K562 (cell line): ENCODE measurements at regions not wholly inside any gene's neighbourhood (a gene's known extent, or its start where the extent isn't known, plus 50 kb on each side); places are given as distances from the start of the nearest gene placed in this dataset.

Experiments
- ATAC-seq: fragments of 200-7000 bp; cut with Tn5 transposase; 3 replicates; pipeline ENCODE4 v1.9.1; 2020; ENCODE audit warnings: moderate library complexity
- BruUV-seq: library from RNA; stranded (reverse); fragments of 400-500 nt; replicated peaks from 2 replicates; lab custom pipeline; 2021; lab: Mats Ljungman, UMichigan
- CTCF ChIA-PET: fragments of 300-600 bp; formaldehyde crosslinking; extraction: SDS; loops from one replicate; lab custom pipeline; 2021; ENCODE audit warnings: low intra/inter-chr PET ratio; lab: Yijun Ruan, JAX
- POLR2A ChIA-PET: fragments of 300-600, 350-650 bp; sonication (Branson Sonifier 250); formaldehyde crosslinking; extraction: SDS; loops from one replicate; lab custom pipeline; 2021; ENCODE audit warnings: antibody characterized with exemption, inconsistent platforms; lab: Yijun Ruan, JAX
- DNase-seq, 4 experiments: peaks; one replicate each; pipeline versions ENCODE4 v3.0.0 to v3.0.0-alpha.2; 2011 to 2018; ENCODE audit warnings: low spot score in 3 of 4, mixed read lengths in 3 of 4; ENCODE audit errors: extremely low read depth in 1 of 4
- FAIRE-seq: peaks from 2 replicates; lab custom pipeline; 2011; peaks lifted over from hg19 to GRCh38; lab: Jason Lieb, UNC
- H2AFZ ChIP-seq: 2 replicates; pipeline ENCODE4 v1.6.0; 2011; ENCODE audit warnings: low read depth, low read length, control low read depth, inconsistent platforms
- H3K27ac ChIP-seq: fragments of 200-600 bp; 3 replicates; pipeline ENCODE4 v1.8.0; 2011; ENCODE audit warnings: low read depth, mild to moderate bottlenecking, control low read depth, inconsistent platforms, low read length, moderate library complexity, mixed read lengths; ENCODE audit errors: extremely low read depth
- H3K27me3 ChIP-seq, 2 experiments: fragments of 300-600 bp in 1 of 2; 2 replicates in 1 of 2; 3 replicates in 1 of 2; pipeline versions ENCODE4 v1.6.0 to v1.8.0; 2011; ENCODE audit warnings: inconsistent platforms in 2 of 2, low read length in 2 of 2, mild to moderate bottlenecking in 1 of 2, mixed read lengths in 1 of 2, moderate library complexity in 1 of 2; ENCODE audit not compliant: control insufficient read depth in 2 of 2, insufficient read depth in 2 of 2
- H3K36me3 ChIP-seq: fragments of 300-600 bp; 3 replicates; pipeline ENCODE4 v1.8.0; 2011; ENCODE audit warnings: mild to moderate bottlenecking, low read length, inconsistent platforms; ENCODE audit not compliant: control insufficient read depth, insufficient read depth
- H3K4me1 ChIP-seq, 2 experiments: fragments of 200-600 bp in 1 of 2; replicated peaks in 1 of 2; 2 replicates in 1 of 2; 3 replicates in 1 of 2; pipeline versions ENCODE4 v1.5.1 to v1.8.0; 2011; ENCODE audit warnings: inconsistent platforms in 2 of 2, low read length in 2 of 2, mild to moderate bottlenecking in 1 of 2, mixed read lengths in 1 of 2, moderate library complexity in 1 of 2; ENCODE audit not compliant: control insufficient read depth in 2 of 2, insufficient read depth in 2 of 2
- H3K4me2 ChIP-seq: 2 replicates; pipeline ENCODE4 v1.6.1; 2011; ENCODE audit warnings: low read length, control low read depth, inconsistent platforms, mixed read lengths; ENCODE audit not compliant: insufficient read depth
- H3K4me3 ChIP-seq: fragments of 200-600 bp; sonication (generic), shearing (Covaris generic); 2 replicates; pipeline ENCODE4 v1.5.1; 2016; ENCODE audit warnings: control low read depth, inconsistent platforms
- H3K79me2 ChIP-seq: fragments of 200-600 bp; 3 replicates; pipeline ENCODE4 v1.8.0; 2011; ENCODE audit warnings: low read length, inconsistent platforms; ENCODE audit not compliant: control insufficient read depth, insufficient read depth
- H3K9ac ChIP-seq, 2 experiments: 2 replicates each; pipeline versions ENCODE4 v1.6.0 to v1.6.1; 2011; ENCODE audit warnings: low read depth in 2 of 2, low read length in 2 of 2, control low read depth in 1 of 2, inconsistent platforms in 1 of 2, mild to moderate bottlenecking in 1 of 2, mixed read lengths in 1 of 2; ENCODE audit not compliant: insufficient read depth in 1 of 2
- H3K9me1 ChIP-seq: one replicate; pipeline ENCODE4 v1.6.0; 2011; ENCODE audit warnings: inconsistent platforms, mild to moderate bottlenecking, low read length, moderate library complexity; ENCODE audit not compliant: control insufficient read depth, insufficient read depth
- H3K9me3 ChIP-seq: replicated peaks from 2 replicates; pipeline ENCODE4 v1.5.1; 2011; ENCODE audit warnings: low read depth, low read length, inconsistent platforms; ENCODE audit not compliant: control insufficient read depth, insufficient read depth
- H4K20me1 ChIP-seq: replicated peaks from 2 replicates; pipeline ENCODE4 v1.6.1; 2011; ENCODE audit warnings: low read length, inconsistent platforms, mixed read lengths; ENCODE audit not compliant: control insufficient read depth, insufficient read depth
- IFI16 ChIP-seq: fragments of 250-450 bp; sonication (Bioruptor Pico); IDR thresholded peaks from 2 replicates; pipeline ENCODE4 v2.1.2; 2022; ENCODE audit warnings: mild to moderate bottlenecking, inconsistent platforms
- MAX ChIP-seq: sonication (generic); formaldehyde crosslinking; IDR thresholded peaks from 2 replicates; pipeline ENCODE4 v1.9.0; 2022; ENCODE audit warnings: mild to moderate bottlenecking, missing genetic modification reagents
- RBBP5 ChIP-seq: fragments of 200-600 bp; sonication (generic); IDR thresholded peaks from 2 replicates; pipeline ENCODE4 v1.6.1; 2012; ENCODE audit warnings: borderline replicate concordance, mild to moderate bottlenecking, low read length, control low read depth, inconsistent platforms; ENCODE audit not compliant: insufficient read depth, poor library complexity, severe bottlenecking
- RHOXF2B ChIP-seq: fragments of 250-450 bp; sonication (Bioruptor Pico); conservative IDR thresholded peaks from 2 replicates; pipeline ENCODE4 v1.5.1; 2021
- THAP12 ChIP-seq: fragments of 250-450 bp; sonication (Bioruptor Pico); IDR thresholded peaks from 2 replicates; pipeline ENCODE4 v1.9.0; 2021; ENCODE audit warnings: mild to moderate bottlenecking, inconsistent platforms
- UBTF ChIP-seq, 2 experiments: IDR thresholded peaks; 2 replicates each; pipeline ENCODE4 v1.6.1; 2012; ENCODE audit warnings: improper control_type of control experiment in 2 of 2, low read depth in 2 of 2, low read length in 2 of 2, borderline replicate concordance in 1 of 2
- ZHX1 ChIP-seq: fragments of 150-350 bp; conservative IDR thresholded peaks from 2 replicates; pipeline ENCODE4 v1.6.1; 2014; ENCODE audit warnings: low read length
- WGBS: fragments of 100-300 bp; shearing (Covaris generic); methylation state at CpG from one replicate; pipeline ENCODE4 v1.1.6; 2016; ENCODE audit warnings: low coverage, mixed read lengths; ENCODE audit not compliant: insufficient coverage; ENCODE audit errors: missing lambda C conversion rate; 5-methylcytosine and 5-hydroxymethylcytosine counted together
- in situ Hi-C: fragments of 300-500 bp; cut with MboI; formaldehyde crosslinking; loops from 4 replicates; pipeline ENCODE4 v1.15.0; 2018; ENCODE audit warnings: inconsistent platforms, mixed read lengths
- intact Hi-C: fragments of 100-400 bp; cut with micrococcal nuclease; formaldehyde crosslinking; loops from 2 replicates; pipeline ENCODE4 v1.14.2; 2022

- DNase-seq (no peak), ATAC-seq (0 out of 3 replicates have a peak, but pooled peaks have one; percentile 36), FAIRE-seq (no peak)
- H4K20me1 ChIP-seq: no peaks in the 10 kb centered on the region
- no peaks in the 10 kb centered on the region for H3K9me1 ChIP-seq
- ChIA-PET POLR2A (interaction anchor here (0.6 to 1.5 kb wide), 6 partner anchors 9 to 220 kb away, joined by 3 to 5 read pairs (median 3); no protein-coding TSS in a partner anchor), CTCF (no interaction called here)
- no peak overlapping the region for H2AFZ ChIP-seq
- H3K36me3 ChIP-seq: no peaks in the 10 kb centered on the region
- no peak overlapping the region for H3K27ac ChIP-seq
- TF ChIP-seq RHOXF2B (CRISPR knock-in tag) (no peak), THAP12 (CRISPR knock-in tag) (no peak), IFI16 (CRISPR knock-in tag) (no peak), RBBP5 (no peak), ZHX1 (no peak), UBTF (IDR thresholded peaks at IDR 0.05; ENCODE audit: borderline replicate concordance in 1 of 2, low read depth in 2 of 2, low read length in 2 of 2) (no peak), MAX (CRISPR knock-in tag) (no peak)
- H3K4me2 ChIP-seq: no peak overlapping the region
- in situ Hi-C loops (no loop called here), intact Hi-C loops (no loop called here)
- no peak overlapping the region for H3K4me3 ChIP-seq
- 1% methylated on average over 5 of the region's 5 CpGs for WGBS
- peaks cover 3 to 25% of the 10 kb centered on the region in 2 experiments; a peak in 2 of 5 replicates for H3K27me3 ChIP-seq
- no peaks in the 10 kb centered on the region for H3K79me2 ChIP-seq
- H3K4me1 ChIP-seq: no peaks in the 10 kb centered on the region; a peak in 1 of 5 replicates
- H3K9ac ChIP-seq: no peak overlapping the region
- BruUV-seq: no TSS peak
- H3K9me3 ChIP-seq: no peaks in the 10 kb centered on the region
Measured at GRCh38 chr3:10557781-10558373, 52.5 kb upstream of the ATP2B2 start.
